Activated CD8-positive, alpha-beta memory T cell treated with anti-CD3 and anti-CD28 coated beads, Interleukin-2, amount 50 U/mL, for 24 hours (primary cell): ENCODE measurements at regions not wholly inside any gene's neighbourhood (a gene's known extent, or its start where the extent isn't known, plus 50 kb on each side); places are given as distances from the start of the nearest gene placed in this dataset.
"Not testable (repeated sequence)": the region's sequence is repeated elsewhere in the genome, so short reads cannot be mapped to it uniquely, and the experiment has no call there.

Experiments
- DNase-seq: peaks from one replicate; pipeline ENCODE4 v3.0.0-alpha.2; 2020; ENCODE audit errors: extremely low read depth

GRCh38 chr9:94033383-94033782 is 50.9 kb upstream of the PTPDC1 start:
- DNase-seq: no peak

- no peak for DNase-seq
Measured at GRCh38 chr9:94031946-94032345, 52.3 kb upstream of the PTPDC1 start.

GRCh38 chr9:94031380-94031779 is 52.9 kb upstream of the PTPDC1 start:
- no peak for DNase-seq

- peak; percentile 52 for DNase-seq
Measured at GRCh38 chr9:94030318-94031179, 53.7 kb upstream of the PTPDC1 start.

- DNase-seq: no peak
Measured at GRCh38 chr9:94029932-94030317, 54.3 kb upstream of the PTPDC1 start.

- no peak for DNase-seq
Measured at GRCh38 chr9:94026816-94027215, 57.4 kb upstream of the PTPDC1 start.

- DNase-seq: not testable (repeated sequence)
Measured at GRCh38 chr9:94022476-94022875, 61.8 kb upstream of the PTPDC1 start.

GRCh38 chr9:94020836-94021235 is 63.4 kb upstream of the PTPDC1 start:
- DNase-seq: not testable (repeated sequence)

- DNase-seq: no peak
Measured at GRCh38 chr9:94018628-94019027, 63.5 kb upstream of the BARX1 start.

- no peak for DNase-seq
Measured at GRCh38 chr9:94017939-94018531, 62.9 kb upstream of the BARX1 start.

- no peak for DNase-seq
Measured at GRCh38 chr9:94016744-94017143, 61.6 kb upstream of the BARX1 start.

GRCh38 chr9:94014920-94015319 is 59.8 kb upstream of the BARX1 start:
- DNase-seq: no peak

- DNase-seq: no peak
Measured at GRCh38 chr9:94014066-94014654, 59.0 kb upstream of the BARX1 start.

GRCh38 chr9:94010980-94011533 is 55.9 kb upstream of the BARX1 start:
- no peak for DNase-seq

GRCh38 chr9:94005272-94005901 is 50.2 kb upstream of the BARX1 start:
- no peak for DNase-seq
